ENCODE measurements at regions not wholly inside any gene's neighbourhood (a gene's known extent, or its start where the extent isn't known, plus 50 kb on each side); places are given as distances from the start of the nearest gene placed in this dataset.

- DNase-seq, result no peak
These were observed 383.9 kb downstream of the TLR4 start for GRCh38 chr9:118088090-118088489.

DNA sequence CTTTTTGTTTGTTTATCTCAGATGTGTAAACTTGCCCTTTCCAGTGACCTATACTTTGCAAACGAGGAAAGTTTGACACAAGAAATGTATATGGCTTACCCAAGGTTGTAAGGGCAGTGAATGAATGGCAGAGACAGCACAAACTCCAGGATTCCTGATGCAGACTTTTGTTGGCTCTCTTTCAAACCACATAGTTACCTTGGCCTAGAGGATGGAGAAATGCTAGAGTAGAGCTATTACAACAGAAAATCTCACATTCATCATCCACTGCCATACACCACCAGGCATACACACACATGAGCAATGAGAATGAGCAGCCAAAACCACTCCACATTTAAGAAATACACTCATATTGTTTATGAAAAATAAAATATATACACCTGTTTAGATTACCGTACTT lies 387.0 kb downstream of the TLR4 start:
- DNase-seq, result no peak

- no peak for DNase-seq
These were observed 387.7 kb downstream of the TLR4 start for GRCh38 chr9:118091711-118092500.

- no peak for DNase-seq
These were observed 390.2 kb downstream of the TLR4 start for GRCh38 chr9:118094387-118094786.

DNA sequence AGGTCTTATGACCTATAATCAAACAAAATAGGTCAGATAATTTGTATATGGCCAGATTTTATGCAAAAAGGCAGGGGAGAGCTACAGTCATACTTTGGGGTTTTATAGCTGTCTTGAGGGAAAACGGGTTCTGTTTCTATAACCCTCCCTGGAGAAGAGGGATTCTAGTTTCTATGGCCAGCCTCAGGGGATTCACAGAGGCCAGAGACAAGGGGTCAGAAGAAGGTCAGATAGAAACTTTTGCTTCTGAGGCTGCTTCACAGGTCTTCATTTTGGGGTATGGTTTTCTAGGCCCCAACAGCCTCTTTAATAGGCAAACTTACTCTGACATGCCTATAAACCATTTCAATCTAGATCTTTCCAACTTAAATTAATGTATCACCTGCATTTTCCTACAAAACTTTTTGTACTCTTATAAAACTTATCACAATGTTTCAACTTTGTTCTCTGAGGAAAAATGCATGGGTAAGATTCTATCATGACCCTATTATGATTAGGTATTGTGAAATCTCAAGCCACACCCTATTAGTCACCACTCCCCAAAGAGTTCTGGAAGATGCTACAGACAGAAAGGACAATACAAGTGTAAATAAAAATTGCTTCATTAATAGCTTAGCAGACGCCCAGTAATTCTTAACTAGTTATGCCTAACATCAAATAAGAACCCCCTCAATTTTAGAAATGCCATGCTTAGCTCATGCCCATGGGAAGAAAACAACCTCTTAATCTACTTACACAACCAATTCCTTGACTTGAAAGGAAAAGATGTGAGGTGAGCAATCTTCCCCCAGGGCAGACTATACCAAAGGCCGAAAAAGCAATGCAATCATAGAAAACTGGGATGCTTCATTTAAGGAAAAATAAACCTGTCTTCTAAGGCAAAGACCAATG lies 396.6 kb downstream of the TLR4 start:
- no peak for DNase-seq

- DNase-seq, result no peak
These were observed 400.2 kb downstream of the TLR4 start for GRCh38 chr9:118104363-118104762.

DNA sequence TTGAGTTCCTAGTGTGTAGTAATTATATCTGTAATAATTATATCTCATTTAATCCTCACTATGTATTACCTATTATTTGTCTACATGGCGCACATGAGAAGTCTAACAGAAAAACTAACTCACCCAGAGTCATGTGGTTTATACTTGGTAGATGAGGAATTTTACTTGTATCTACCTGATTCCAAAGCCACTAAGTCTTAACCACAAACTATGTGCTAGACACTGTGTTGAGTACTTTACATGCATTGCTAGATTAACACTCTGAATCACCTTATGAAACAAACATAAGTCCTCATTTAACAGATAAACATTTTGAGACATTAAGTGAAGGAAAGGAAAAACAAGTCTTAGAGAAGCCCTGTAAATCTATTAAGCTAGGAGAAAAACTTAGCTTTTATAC lies 404.8 kb downstream of the TLR4 start:
- DNase-seq, result no peak

- no peak for DNase-seq
These were observed 405.3 kb downstream of the TLR4 start for GRCh38 chr9:118109542-118109941.

- DNase-seq, result no peak
These were observed 417.2 kb downstream of the TLR4 start for GRCh38 chr9:118121361-118121760.

DNA sequence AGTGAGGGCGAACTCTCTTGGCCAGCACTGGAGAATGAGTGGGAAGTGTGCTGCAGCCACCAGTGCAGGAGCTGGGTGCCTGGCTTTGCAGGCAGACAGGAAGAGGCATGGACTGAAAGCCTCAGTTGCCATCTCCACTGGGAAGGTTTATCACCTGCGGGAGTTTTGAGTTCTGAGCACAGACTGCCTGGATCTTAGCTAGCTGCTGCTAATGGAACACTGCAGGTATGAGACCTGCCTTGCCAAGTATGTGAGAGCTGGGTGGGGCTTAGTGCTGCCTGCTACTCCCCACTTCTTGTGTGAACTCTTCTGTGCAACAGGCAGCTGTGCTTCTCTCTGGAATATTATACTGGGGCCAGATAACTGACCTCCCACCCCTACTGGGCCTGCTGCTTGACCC lies 424.1 kb downstream of the TLR4 start:
- DNase-seq, result no peak

DNA sequence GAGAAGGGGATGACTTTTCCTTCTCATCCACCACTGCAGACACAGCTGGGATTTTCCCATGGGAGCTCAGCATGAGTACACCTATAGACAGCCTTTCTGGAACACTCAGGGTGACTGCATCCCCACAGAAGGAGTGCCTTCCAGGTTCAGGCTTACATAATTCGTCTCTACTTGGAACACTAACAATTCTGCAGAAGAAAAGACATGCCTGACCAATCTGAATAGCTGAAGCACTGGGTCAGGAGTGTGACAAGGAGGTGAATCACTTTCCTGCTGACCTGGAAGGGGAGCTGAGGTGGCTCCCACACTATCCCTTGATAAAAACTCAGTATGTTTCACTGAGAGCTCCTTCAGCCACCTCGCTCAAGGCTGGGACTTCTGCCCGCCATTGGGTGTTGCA lies 425.3 kb downstream of the TLR4 start:
- DNase-seq, result no peak

- no peak for DNase-seq
These were observed 444.8 kb downstream of the TLR4 start for GRCh38 chr9:118148990-118149389.

DNA sequence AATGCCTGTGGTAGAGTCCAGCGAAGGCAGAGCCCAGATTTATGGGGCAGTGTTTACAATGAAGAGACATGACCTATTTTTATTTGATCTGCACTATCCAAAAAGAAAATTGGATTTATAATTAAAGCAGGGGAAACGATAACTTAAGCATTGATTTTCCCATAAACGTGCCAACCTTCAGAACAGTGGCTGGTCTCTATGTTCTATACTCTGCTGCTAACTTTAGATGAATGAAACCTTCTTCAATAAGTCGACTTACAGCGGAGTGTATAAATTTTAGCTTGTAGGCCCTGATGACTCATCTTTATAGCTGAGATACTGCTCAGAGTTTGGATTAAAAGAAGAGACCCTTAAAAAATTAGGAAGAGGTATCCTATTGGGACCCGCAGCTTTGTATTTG lies 452.6 kb downstream of the TLR4 start:
- DNase-seq, result no peak

- no peak for DNase-seq
These were observed 458.5 kb downstream of the TLR4 start for GRCh38 chr9:118162716-118163115.

GRCh38 chr9:118163751-118164150 lies 459.5 kb downstream of the TLR4 start:
- DNase-seq, result no peak

DNA sequence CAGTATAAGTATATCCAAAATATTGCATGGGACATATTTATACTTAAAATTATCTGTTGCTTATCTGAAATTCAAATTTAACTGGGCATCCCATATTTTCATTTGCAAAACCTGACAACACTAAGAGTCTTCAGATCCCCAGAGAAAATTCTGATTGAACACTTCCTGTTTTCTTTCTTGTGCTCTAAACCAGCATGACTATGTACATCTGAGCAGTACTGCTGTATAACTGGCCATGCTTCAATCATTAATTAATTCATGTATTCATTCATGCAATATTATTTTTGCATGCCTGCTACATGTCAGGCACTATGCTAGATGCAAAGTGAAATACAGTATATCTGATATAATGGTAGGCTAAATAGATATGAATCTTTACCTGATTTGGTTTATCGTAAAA lies 461.2 kb downstream of the TLR4 start:
- no peak for DNase-seq

DNA sequence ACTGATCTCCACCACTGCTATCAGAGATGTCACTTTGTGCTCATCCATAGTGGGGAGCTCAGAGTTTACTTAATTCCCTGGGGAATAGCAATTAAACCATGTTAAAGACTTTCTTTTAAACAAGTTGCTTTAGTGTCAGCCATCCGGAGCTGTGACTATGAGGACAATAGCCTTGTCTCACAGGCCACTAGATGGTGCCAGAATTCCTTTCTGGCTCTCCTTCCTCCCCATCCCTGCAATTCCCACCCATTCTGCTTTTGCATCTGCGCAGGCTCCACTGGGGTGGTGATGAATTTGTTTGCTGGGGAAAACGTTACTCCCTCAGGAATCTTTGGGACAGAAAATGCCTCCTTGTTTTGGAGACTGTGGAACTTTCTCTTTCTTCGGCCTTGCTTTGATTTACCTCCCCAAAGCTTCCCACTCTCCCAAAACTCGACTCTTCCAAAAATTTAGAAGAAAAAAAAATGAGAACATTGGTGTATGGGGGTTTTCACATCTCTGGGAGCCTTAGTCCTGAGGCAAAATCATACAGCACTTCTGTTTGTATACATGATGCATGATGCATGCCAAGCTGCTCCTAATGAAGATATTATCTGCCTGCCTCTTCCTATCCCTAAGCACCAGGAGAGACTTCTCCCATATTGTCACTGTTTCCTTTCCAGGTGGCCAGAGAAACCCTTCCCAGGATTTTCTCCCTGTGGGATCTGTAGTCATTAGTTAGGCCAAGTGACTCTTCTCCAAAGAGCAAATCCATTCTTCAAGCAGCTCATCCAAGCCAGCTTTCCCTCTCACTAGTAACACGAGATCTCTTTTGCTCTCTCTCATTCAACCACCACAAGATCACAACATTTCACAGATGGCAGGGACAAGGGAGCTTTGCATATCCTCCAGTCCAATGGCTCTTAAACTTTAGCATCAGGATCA lies 466.1 kb downstream of the TLR4 start:
- DNase-seq, result peak; percentile 22

- DNase-seq, result no peak
These were observed 473.0 kb downstream of the TLR4 start for GRCh38 chr9:118177241-118177640.

- no peak for DNase-seq
These were observed 479.4 kb downstream of the TLR4 start for GRCh38 chr9:118183576-118183975.

DNA sequence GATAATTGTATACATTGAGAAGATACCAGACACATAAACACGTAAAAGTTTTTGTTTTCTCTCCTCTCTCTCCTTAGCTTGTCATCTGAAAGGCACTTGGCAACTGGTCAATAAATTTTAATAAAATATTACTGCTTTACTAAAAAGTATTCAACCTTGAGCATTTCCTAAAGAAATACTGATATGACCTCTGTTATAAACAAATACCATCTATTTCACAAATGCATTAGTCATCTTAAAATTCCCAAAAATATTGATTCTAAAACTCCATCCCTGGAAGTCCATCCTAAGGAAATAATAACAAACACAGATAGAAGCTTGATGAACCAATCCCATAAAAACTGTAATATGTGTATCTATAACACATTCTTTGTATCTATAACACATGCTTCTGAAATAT lies 483.2 kb downstream of the TLR4 start:
- DNase-seq, result no peak

- no peak for DNase-seq
These were observed 485.4 kb downstream of the TLR4 start for GRCh38 chr9:118189615-118190014.

DNA sequence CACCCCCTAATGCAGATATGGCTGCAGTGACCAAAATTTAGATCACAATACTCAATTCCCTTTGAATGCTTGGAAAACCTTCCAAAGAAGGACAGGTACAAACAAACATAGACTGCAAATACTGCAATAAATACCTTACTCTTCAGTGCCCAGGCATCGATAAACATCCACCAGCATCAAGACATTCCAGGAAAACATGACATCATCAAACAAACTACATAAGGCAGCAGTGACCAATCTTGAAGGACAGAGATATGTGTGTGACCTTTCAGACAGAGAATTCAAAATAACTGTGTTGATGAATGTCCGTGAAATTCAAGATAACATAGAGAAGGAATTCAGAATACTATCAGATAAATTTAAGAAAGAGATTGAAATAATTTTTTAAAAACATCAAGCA lies 488.6 kb downstream of the TLR4 start:
- DNase-seq, result no peak

DNA sequence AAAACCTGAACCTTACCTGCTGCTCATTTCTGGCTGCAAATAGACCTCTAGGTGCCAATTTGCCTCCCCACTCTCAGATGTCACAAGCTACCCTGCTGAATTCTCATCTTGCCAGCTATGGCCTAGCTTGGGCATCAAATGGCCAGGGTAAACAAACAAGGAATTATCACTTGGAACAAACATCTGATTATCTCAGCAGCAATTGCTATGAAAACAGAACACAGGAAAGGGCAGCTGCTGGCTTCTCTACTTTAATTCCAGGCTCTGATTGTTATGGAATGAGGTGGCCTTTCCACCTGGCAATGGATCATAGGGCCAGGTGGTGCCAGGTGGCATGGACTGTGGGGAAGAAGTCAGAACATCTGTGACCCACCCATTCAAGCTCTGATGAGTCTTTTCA lies 505.1 kb downstream of the TLR4 start:
- DNase-seq, result no peak

Data from right kidney (tissue), 1 donor.